PC-9 (cell line): ENCODE measurements at regions not wholly inside any gene's neighbourhood (a gene's known extent, or its start where the extent isn't known, plus 50 kb on each side); places are given as distances from the start of the nearest gene placed in this dataset.

ENCODE experiments used
- BruUV-seq: library from RNA; stranded (reverse); fragments of 400-500 nt; replicated peaks from 2 replicates; lab custom pipeline; 2021; lab: Mats Ljungman, UMichigan
- CTCF ChIA-PET: fragments of 300-600 bp; sonication (Branson Sonifier 250); formaldehyde crosslinking; loops from one replicate; lab custom pipeline; 2022; ENCODE audit warnings: antibody characterized with exemption; lab: Charles Lee
- POLR2A ChIA-PET: fragments of 300-600 bp; sonication (Branson Sonifier 250); formaldehyde crosslinking; loops from one replicate; lab custom pipeline; 2022; ENCODE audit warnings: antibody characterized with exemption; ENCODE audit not compliant: unreplicated experiment; lab: Charles Lee
- DNase-seq, 2 experiments: peaks; one replicate each; pipeline versions ENCODE4 v3.0.0 to v3.0.0-alpha.2; 2015 to 2022; ENCODE audit warnings: mixed read lengths in 1 of 2
- H2AFZ ChIP-seq: fragments of 200-600 bp; sonication (generic); 2 replicates; pipeline ENCODE4 v1.8.1; 2017; ENCODE audit warnings: antibody characterized with exemption
- H3F3A ChIP-seq: fragments of 200-600 bp; sonication (generic); 2 replicates; pipeline ENCODE4 v1.8.1; 2017; ENCODE audit warnings: antibody characterized with exemption, mild to moderate bottlenecking, low read depth; ENCODE audit not compliant: insufficient read depth
- H3K27ac ChIP-seq: fragments of 200-600 bp; sonication (generic); 2 replicates; pipeline ENCODE4 v1.6.1; 2016; ENCODE audit warnings: mixed run types
- H3K27me3 ChIP-seq: fragments of 200-600 bp; sonication (generic); 2 replicates; pipeline ENCODE4 v1.6.1; 2016; ENCODE audit warnings: low read depth, mixed run types; ENCODE audit not compliant: insufficient read depth
- H3K36me3 ChIP-seq: fragments of 200-600 bp; sonication (generic); 2 replicates; pipeline ENCODE4 v1.6.1; 2016; ENCODE audit warnings: low read depth, mixed run types
- H3K4me1 ChIP-seq: fragments of 200-600 bp; sonication (generic); replicated peaks from 2 replicates; pipeline ENCODE4 v1.6.1; 2016; ENCODE audit warnings: mixed run types; ENCODE audit not compliant: insufficient read depth
- H3K4me2 ChIP-seq: fragments of 200-600 bp; sonication (generic); 2 replicates; pipeline ENCODE4 v1.6.1; 2017; ENCODE audit warnings: mixed run types
- H3K4me3 ChIP-seq: fragments of 200-600 bp; sonication (generic); 2 replicates; pipeline ENCODE4 v1.6.1; 2016; ENCODE audit warnings: mixed run types
- H3K79me2 ChIP-seq: fragments of 200-600 bp; sonication (generic); 2 replicates; pipeline ENCODE4 v1.6.1; 2017; ENCODE audit warnings: low read depth, mixed run types
- H3K9me2 ChIP-seq: fragments of 200-600 bp; sonication (generic); 2 replicates; pipeline ENCODE4 v1.8.1; 2017; ENCODE audit warnings: mild to moderate bottlenecking; ENCODE audit not compliant: insufficient read depth
- H3K9me3 ChIP-seq: fragments of 200-600 bp; sonication (generic); 2 replicates; pipeline ENCODE4 v1.8.1; 2016; ENCODE audit warnings: low read depth; ENCODE audit not compliant: insufficient read depth
- H4K20me1 ChIP-seq: fragments of 200-600 bp; sonication (generic); 2 replicates; pipeline ENCODE4 v1.8.1; 2017; ENCODE audit not compliant: insufficient read depth
- EZH2 ChIP-seq: fragments of 200-600 bp; sonication (generic); IDR thresholded peaks from 2 replicates; pipeline ENCODE4 v1.8.0; 2017; ENCODE audit warnings: antibody characterized with exemption, low read depth
- intact Hi-C: fragments of 100-400 bp; cut with micrococcal nuclease; formaldehyde crosslinking; loops from one replicate; pipeline ENCODE4 v1.10.0; 2022; ENCODE audit not compliant: unreplicated experiment
- TF ChIP-seq, protein P1 (sequence below): fragments of 200-600 bp; sonication (generic); conservative IDR thresholded peaks from 2 replicates; pipeline ENCODE4 v1.6.1; 2017; ENCODE audit warnings: mixed run types, antibody characterized with exemption, mild to moderate bottlenecking, moderate library complexity

DNA sequence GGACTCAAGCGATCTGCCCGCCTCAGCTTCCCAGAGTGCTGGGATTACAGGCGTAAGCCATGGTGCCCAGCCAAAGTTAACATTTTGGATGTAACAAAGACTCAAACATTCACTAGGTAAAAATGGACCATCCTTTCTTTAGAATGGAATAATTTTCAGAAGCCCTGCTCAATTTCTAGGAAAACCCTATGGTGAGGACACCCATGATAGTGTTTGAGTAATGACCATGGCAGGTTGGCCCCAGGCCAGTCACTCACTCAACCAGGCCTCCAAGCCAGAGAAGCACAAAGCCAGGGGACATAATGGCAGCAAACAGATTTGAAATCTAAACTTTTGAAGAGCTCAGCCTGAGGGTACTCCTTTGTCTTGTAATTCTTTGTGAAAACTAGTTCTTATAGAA, 59.9 kb upstream of the GPR6 start:
- no peaks in the 10 kb centered on the region for H3K9me3 ChIP-seq
- no peak overlapping the region for H2AFZ ChIP-seq
- H3K36me3 ChIP-seq: no peaks in the 10 kb centered on the region
- no peaks in the 10 kb centered on the region for H3K79me2 ChIP-seq
- H3K9me2 ChIP-seq: no peaks in the 10 kb centered on the region
- BruUV-seq: no TSS peak
- no peaks in the 10 kb centered on the region for H3K4me1 ChIP-seq
- no peaks in the 10 kb centered on the region for H3K27me3 ChIP-seq
- POLR2A ChIA-PET: no interaction called here
- no peak overlapping the region for H3K4me3 ChIP-seq
- TF ChIP-seq EZH2: no peak
- TF ChIP-seq, protein P1, sequence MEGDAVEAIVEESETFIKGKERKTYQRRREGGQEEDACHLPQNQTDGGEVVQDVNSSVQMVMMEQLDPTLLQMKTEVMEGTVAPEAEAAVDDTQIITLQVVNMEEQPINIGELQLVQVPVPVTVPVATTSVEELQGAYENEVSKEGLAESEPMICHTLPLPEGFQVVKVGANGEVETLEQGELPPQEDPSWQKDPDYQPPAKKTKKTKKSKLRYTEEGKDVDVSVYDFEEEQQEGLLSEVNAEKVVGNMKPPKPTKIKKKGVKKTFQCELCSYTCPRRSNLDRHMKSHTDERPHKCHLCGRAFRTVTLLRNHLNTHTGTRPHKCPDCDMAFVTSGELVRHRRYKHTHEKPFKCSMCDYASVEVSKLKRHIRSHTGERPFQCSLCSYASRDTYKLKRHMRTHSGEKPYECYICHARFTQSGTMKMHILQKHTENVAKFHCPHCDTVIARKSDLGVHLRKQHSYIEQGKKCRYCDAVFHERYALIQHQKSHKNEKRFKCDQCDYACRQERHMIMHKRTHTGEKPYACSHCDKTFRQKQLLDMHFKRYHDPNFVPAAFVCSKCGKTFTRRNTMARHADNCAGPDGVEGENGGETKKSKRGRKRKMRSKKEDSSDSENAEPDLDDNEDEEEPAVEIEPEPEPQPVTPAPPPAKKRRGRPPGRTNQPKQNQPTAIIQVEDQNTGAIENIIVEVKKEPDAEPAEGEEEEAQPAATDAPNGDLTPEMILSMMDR: no peak
- no peak for DNase-seq
- H3K4me2 ChIP-seq: no peak overlapping the region
- no peaks in the 10 kb centered on the region for H3F3A ChIP-seq
- intact Hi-C loops: no loop called here
- no peak overlapping the region for H3K27ac ChIP-seq
- H4K20me1 ChIP-seq: no peaks in the 10 kb centered on the region
- CTCF ChIA-PET: no interaction called here

GRCh38 chr6:109920911-109921310, 57.2 kb upstream of the GPR6 start:
- no peak overlapping the region for H3K4me3 ChIP-seq
- CTCF ChIA-PET: no interaction called here
- no peak for DNase-seq
- H3K79me2 ChIP-seq: no peaks in the 10 kb centered on the region
- H4K20me1 ChIP-seq: no peaks in the 10 kb centered on the region
- no peaks in the 10 kb centered on the region for H3K9me3 ChIP-seq
- H3K4me2 ChIP-seq: no peak overlapping the region
- TF ChIP-seq, protein P1: no peak
- no peak for TF ChIP-seq EZH2
- no TSS peak for BruUV-seq
- no peaks in the 10 kb centered on the region for H3K36me3 ChIP-seq
- no peaks in the 10 kb centered on the region for H3F3A ChIP-seq
- no peak overlapping the region for H2AFZ ChIP-seq
- POLR2A ChIA-PET: interaction anchor here (0.6 kb wide), 1 partner anchor 128 kb away, joined by 10 read pairs; no protein-coding TSS in a partner anchor
- intact Hi-C loops: no loop called here
- H3K9me2 ChIP-seq: no peaks in the 10 kb centered on the region
- H3K27me3 ChIP-seq: no peaks in the 10 kb centered on the region
- no peaks in the 10 kb centered on the region for H3K4me1 ChIP-seq
- H3K27ac ChIP-seq: no peak overlapping the region

- Histone ChIP-seq H3K27me3 (no peaks in the 10 kb centered on the region), H3K9me3 (no peaks in the 10 kb centered on the region), H2AFZ (no peak overlapping the region), H3F3A (no peaks in the 10 kb centered on the region), H3K4me1 (no peaks in the 10 kb centered on the region), H3K4me2 (no peak overlapping the region), H3K79me2 (no peaks in the 10 kb centered on the region), H3K4me3 (no peak overlapping the region), H4K20me1 (no peaks in the 10 kb centered on the region), H3K27ac (no peak overlapping the region), H3K36me3 (no peaks in the 10 kb centered on the region), H3K9me2 (no peaks in the 10 kb centered on the region)
- ChIA-PET POLR2A (no interaction called here), CTCF (no interaction called here)
- TF ChIP-seq, protein P1: no peak
- no peak for TF ChIP-seq EZH2
- no peak for DNase-seq
- intact Hi-C loops: no loop called here
- BruUV-seq: no TSS peak
Measured at GRCh38 chr6:109922851-109923250, 55.3 kb upstream of the GPR6 start.
